T-helper 2 cell treated with Interferon-gamma antibody and Interleukin-4, amounts not matched to agents 100 ng/mL and 5 ng/mL, for 36 hours (primary cell): ENCODE measurements at regions not wholly inside any gene's neighbourhood (a gene's known extent, or its start where the extent isn't known, plus 50 kb on each side); places are given as distances from the start of the nearest gene placed in this dataset.

Source experiments
- intact Hi-C: fragments of 100-400 bp; cut with micrococcal nuclease; formaldehyde crosslinking; loops from one replicate; pipeline ENCODE4 v1.15.1; 2023

GRCh38 chr5:81914696-81915095 is 57.1 kb upstream of the ATG10 start:
- intact Hi-C loops: no loop called here

GRCh38 chr5:81912933-81913332 is 58.9 kb upstream of the ATG10 start:
- intact Hi-C loops: no loop called here

GRCh38 chr5:81909677-81910076 is 62.1 kb upstream of the ATG10 start:
- intact Hi-C loops: no loop called here

DNA sequence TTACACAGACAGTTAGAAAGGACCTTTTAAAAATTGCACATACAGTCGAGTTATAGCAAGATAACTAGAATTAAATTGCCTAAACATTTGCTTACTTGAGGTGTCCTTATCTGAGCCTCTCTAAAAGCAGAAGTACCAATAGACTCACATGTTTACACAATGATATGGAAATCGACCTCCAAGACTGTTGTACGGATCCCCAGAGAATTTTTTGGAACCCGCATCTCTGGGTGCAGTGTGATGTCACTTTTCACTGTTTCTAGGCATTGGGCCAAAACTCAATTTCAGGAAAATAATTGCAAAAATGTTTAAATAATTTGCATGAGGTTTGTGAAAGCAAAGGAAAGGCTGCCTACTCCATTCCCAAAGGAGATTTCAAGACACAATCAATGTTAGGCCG is 63.1 kb upstream of the ATG10 start:
- intact Hi-C loops: no loop called here

GRCh38 chr5:81908044-81908443 is 63.8 kb upstream of the ATG10 start:
- intact Hi-C loops: no loop called here

GRCh38 chr5:81907012-81907635 is 64.7 kb upstream of the ATG10 start:
- intact Hi-C loops: no loop called here

DNA sequence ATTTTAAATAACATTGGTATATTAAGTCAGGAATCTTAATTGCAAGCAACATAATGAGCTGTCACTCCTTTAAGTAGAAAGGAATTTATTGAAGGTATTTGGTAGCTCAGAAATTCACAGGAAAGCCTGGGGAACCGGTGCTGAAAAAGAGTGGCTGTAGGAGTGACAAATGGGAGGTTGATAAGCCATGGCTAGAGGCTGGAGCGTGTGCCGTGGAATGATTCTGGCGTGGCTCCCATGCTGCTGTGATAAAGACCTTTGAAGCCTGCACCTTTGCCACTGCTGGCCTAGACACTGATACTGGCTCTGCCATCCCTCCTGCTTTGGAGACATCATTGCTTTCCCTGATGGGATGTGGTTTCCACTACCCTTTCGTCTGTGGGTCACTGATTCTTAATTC is 65.7 kb upstream of the ATG10 start:
- intact Hi-C loops: no loop called here

- intact Hi-C loops: no loop called here
Observed at GRCh38 chr5:81904861-81905260, 67.0 kb upstream of the ATG10 start.

GRCh38 chr5:81904166-81904565 is 67.7 kb upstream of the ATG10 start:
- intact Hi-C loops: no loop called here

DNA sequence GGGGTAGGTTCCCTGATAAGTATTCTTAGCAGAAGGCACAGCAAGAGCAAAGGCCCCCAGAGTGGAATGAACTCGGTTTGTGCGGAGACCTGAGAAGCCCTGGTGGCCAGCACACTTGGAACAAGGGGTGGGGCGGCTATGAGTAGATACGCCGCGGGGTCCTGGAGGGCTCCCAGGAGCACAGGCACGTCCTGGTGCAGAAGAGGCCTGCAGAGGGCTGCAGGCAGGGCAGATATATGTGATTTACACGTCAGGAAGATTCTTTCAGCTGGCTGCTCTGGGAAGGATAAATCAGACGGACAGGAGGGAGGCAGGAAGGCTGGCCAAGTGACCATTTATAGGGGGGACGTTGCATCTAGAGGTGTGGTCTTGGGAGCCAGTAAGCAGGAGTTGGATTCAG is 70.2 kb upstream of the ATG10 start:
- intact Hi-C loops: no loop called here

GRCh38 chr5:81899123-81899522 is 72.7 kb upstream of the ATG10 start:
- intact Hi-C loops: no loop called here

DNA sequence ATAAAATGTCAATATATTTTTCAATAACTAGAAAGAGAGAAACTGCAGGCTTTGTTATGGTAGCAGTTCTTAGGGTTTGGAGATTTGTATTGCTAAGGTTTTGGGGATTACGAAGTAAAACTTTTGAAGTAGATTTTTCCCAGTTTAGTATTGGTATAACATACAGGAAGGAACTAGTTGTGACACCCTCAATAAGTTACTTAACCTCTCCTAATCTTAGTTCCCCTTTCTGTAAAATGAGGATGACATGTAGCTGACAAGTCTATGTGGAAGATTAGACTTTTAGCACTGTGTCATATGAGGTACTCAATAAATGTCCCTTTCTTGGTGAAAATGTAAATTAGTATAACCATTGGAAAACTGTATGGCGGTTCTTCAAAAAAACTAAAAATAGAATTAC is 73.4 kb upstream of the ATG10 start:
- intact Hi-C loops: no loop called here

DNA sequence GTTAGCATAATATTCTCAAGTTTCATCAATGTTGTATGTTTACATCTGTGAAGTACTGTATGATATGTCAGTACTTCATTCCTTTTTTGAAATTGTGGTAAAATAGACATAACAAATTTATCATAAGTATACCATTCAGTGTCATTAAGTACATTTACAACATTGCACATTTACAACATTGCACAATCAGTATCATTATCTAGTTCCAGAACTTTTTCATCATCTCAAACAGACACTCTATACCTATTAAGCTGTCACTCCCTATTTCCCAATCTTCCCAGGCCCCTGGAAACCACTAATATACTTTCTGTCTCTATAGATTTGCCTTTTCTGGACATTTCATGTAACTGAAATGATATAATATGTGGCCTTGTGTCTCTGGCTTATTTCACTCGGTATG is 75.1 kb upstream of the ATG10 start:
- intact Hi-C loops: no loop called here

- intact Hi-C loops: no loop called here
Observed at GRCh38 chr5:81895307-81895706, 76.5 kb upstream of the ATG10 start.

DNA sequence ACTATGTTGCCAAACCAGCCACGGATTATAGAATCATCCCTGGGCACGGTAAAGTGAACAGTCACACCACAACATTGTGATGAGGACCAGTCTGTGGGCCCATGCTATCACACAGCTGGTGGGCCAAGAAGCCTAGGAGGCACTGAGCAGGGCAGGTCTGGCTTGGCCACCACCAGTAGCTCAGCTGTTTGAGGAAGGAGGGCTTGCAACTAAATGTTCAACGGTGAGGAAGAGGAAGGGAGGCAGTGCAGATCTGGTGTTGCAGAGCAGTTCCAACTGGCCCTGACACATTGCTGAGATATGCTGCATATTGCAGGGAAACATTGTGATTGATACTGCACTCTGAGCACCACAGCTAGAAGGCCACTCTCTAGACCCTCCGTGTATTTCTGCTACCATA is 77.9 kb upstream of the ATG10 start:
- intact Hi-C loops: no loop called here

GRCh38 chr5:81884871-81885270 is 87.0 kb upstream of the ATG10 start:
- intact Hi-C loops: no loop called here

- intact Hi-C loops: no loop called here
Observed at GRCh38 chr5:81883371-81883770, 88.5 kb upstream of the ATG10 start.

DNA sequence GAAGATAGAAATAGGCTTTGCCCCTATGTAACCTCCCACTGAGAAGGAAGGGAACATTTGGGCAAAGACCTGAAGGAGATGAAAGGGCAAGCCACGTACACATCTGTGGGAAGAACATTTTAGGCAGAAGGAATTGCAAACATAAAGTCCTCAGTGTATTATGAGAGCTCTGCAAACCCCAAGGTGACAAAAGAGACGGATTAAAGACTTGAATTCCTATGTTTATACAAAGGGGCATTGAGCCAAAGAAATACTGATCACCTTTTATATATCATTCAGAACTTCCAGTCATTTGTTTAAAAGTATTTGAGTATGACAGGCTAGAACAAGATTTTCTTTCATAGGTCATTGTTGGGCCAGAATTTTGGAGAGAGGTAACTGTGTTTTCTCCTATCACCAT is 90.2 kb upstream of the ATG10 start:
- intact Hi-C loops: no loop called here

- intact Hi-C loops: no loop called here
Observed at GRCh38 chr5:81879936-81880335, 91.9 kb upstream of the ATG10 start.

DNA sequence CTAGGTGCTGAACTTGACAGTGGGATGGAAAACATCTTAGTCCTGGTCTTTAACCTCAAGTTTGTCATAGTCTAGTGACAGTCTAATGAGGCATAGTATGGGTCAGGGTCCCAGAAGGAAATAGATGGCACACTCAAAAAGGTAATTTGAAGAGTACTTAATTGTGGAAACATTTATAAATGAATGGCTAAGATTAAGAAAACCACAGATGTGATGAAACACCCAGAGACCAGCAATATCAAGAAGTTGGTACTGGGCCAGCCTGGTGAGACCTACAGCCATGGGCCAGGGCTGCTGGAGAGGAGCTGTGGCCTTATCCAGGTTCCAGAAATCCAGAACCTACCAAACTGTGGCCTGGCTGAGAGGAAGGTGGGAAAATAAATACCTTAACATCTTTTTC is 93.5 kb upstream of the ATG10 start:
- intact Hi-C loops: no loop called here

- intact Hi-C loops: no loop called here
Observed at GRCh38 chr5:81866994-81867393, 104.8 kb upstream of the ATG10 start.

- intact Hi-C loops: no loop called here
Observed at GRCh38 chr5:81860778-81861177, 109.9 kb upstream of the SSBP2 start.

DNA sequence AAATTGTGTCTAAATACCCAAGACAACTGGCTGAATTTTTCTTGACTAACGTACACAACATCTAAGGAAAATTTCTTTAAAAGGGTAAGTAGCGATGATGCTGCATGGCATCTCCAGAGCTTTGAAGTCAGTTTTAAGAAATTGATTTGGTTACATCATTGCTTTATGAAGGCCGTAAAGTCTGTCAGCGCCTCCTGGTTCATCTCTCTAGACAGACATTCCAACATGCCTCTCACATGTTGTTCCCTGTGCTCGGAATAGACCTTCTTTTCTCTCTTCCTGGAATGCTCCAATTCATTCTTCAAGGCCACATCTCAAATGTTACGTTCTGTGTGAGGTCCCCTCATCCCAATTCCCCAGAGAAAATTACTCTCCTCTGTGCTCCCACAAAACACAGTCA is 108.7 kb upstream of the SSBP2 start:
- intact Hi-C loops: no loop called here
